ENCODE measurements at regions not wholly inside any gene's neighbourhood (a gene's known extent, or its start where the extent isn't known, plus 50 kb on each side); places are given as distances from the start of the nearest gene placed in this dataset.

DNA sequence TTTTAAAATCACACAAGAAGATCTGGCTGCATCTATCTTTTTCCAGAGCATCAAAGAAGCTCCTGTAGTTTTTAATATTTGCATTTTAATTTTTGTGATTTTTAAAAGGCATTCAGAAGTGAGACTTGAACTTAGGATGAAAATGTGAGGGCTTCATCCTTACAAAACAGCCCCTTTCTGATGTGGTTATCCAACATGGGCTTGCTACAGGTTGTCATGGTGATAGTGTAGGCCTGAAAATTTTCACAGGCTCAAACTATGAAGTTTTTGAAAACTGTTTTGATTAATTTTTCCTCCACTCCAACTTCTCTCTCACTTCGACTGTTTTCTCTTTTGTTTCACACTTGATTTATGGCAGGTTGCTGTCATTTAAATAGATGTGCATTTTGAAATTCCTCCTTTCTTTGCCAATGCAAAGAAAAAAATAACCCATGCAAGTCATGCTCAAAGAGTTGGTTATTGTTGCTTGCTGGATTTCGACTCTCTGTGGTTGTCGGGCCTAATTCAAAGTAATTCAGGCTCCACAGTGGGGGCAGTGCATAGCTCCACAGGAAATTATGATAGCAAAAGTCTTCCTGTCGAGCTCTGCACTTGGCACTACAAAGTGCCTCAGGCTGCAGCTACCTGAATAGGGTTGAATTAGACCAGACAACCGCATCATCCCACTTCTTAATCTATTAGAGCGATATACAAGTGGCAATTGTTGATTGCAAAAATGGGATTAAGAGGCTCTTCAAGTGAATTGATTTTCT lies 201.0 kb upstream of the GPR101 start:
- TF ChIP-seq, protein P1, sequence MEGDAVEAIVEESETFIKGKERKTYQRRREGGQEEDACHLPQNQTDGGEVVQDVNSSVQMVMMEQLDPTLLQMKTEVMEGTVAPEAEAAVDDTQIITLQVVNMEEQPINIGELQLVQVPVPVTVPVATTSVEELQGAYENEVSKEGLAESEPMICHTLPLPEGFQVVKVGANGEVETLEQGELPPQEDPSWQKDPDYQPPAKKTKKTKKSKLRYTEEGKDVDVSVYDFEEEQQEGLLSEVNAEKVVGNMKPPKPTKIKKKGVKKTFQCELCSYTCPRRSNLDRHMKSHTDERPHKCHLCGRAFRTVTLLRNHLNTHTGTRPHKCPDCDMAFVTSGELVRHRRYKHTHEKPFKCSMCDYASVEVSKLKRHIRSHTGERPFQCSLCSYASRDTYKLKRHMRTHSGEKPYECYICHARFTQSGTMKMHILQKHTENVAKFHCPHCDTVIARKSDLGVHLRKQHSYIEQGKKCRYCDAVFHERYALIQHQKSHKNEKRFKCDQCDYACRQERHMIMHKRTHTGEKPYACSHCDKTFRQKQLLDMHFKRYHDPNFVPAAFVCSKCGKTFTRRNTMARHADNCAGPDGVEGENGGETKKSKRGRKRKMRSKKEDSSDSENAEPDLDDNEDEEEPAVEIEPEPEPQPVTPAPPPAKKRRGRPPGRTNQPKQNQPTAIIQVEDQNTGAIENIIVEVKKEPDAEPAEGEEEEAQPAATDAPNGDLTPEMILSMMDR (IDR thresholded peaks at IDR 0.05): no peak
- TF ChIP-seq POLR2A (IDR thresholded peaks at IDR 0.05): no peak

Data from adrenal gland (tissue), 5 donors.